EH (cell line): ENCODE measurements at regions not wholly inside any gene's neighbourhood (a gene's known extent, or its start where the extent isn't known, plus 50 kb on each side); places are given as distances from the start of the nearest gene placed in this dataset.
"Not testable (repeated sequence)": the region's sequence is repeated elsewhere in the genome, so short reads cannot be mapped to it uniquely, and the experiment has no call there.

Experiments
- DNase-seq: peaks from one replicate; pipeline ENCODE4 v3.0.0-alpha.2; 2015; ENCODE audit warnings: low read depth

- peak; percentile 18 for DNase-seq
Measured at GRCh38 chr7:65251851-65252620, 121.6 kb upstream of the ZNF92 start.

- DNase-seq = no peak
Measured at GRCh38 chr7:65250697-65251395, 122.8 kb upstream of the ZNF92 start.

GRCh38 chr7:65250216-65250615 lies 123.4 kb upstream of the ZNF92 start:
- DNase-seq = no peak

DNA sequence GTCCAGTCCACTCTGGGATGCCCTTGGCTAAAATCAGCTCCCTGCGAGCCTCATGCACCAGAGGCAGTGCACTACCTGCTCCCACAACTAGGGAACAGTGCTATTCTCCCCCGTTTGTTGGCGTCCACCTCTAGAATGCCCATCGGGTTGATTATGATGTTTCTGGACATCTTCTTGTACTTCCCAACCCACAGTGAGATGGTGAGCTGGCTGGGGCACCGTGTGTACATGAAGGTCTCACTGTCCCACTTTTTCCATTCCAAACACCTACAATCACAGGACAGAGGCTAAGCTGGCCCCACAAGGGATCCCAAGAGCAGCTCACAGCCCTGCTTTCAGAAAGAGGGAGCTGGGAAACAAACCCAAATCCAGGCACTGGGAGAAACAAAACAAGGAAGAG lies 126.2 kb upstream of the ZNF92 start:
- no peak for DNase-seq

GRCh38 chr7:65239707-65240352 lies 133.8 kb upstream of the ZNF92 start:
- DNase-seq = no peak

DNA sequence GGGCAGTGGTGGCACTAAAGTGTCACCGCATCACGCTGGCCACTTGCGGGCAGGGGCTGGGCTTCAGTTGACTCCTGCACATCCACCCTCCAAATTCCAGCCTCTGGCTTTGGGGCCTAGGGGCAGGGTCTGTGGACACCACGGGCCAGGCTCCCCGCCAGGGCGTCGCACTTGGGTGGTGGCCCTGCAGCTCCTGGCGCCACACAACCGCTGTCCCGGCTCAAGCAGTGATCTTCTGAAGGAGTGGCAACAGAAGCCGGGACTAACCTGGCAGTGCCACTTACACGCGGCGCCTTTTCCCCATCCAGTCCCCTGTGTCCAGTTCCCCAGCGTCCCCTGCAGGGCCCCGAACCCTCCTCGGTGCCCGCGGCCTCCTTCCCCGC lies 134.3 kb upstream of the ZNF92 start:
- DNase-seq = no peak

DNA sequence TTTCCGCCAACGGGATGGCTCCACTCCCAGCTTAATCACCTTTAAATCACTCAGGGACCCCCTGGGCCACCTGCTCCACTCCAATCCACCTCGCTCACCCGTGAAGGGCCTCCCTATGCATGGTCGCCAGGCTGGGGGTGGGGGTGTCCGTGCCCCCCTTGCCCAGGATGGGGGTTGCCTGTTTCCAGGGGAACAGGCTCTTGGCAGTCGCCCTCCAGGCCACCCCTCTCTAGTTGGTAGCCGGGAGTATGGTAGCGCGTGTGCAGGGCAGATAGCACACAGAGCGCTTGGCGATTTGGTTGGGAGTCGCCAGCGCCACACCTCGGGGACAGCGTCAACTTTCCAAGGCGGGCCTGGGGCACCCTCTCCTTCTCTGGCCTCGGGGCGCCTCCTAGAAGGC lies 134.9 kb upstream of the ZNF92 start:
- no peak for DNase-seq

DNA sequence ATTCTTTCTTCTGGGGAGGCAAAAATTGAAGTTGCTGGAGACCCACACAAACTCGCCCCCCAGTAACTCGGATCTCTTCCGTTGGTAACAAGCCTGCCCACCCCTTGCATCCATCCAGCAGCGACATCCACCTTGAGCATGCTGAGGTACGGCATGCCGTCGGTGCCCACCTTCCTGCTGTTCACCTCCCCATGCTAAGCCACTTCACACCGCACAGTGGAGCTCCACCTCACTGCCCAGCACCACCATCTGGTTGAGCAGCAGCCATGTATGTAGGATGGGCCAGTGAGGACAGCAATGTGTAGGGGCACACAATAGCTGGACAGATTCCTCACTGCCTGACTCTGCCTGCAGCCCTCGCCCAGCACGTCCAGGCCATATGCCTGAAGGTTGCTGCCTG lies 138.1 kb upstream of the ZNF92 start:
- DNase-seq = no peak

DNA sequence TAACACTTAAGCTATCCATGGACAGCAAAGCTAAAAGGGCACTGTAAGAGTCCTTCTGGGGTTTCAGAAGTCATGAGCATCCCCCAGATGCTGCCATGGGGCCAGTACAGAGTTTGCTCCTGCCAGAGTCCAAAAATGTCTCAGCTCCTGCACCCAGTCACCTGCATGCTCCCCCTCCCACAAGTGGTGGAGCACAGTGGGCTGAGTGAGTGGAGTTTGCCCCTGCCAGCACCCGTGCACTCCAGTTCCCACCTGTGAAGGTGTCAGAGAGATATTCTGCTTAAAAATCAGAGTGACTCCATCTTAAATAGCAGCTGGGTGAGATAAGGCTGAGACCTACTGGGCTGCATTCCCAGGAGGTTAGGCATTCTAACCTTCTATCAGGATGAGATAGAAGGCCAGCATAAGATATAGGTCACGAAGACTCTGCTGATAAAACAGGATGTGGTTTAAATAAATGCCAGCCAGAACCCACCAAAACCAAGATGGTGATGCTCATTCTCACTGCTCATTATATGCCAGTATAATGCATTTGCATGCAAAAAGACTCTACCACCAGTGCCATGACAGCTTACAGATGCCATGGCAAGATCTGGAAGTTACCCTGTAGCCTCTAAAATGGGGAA lies 140.1 kb upstream of the ZNF92 start:
- no peak for DNase-seq

DNA sequence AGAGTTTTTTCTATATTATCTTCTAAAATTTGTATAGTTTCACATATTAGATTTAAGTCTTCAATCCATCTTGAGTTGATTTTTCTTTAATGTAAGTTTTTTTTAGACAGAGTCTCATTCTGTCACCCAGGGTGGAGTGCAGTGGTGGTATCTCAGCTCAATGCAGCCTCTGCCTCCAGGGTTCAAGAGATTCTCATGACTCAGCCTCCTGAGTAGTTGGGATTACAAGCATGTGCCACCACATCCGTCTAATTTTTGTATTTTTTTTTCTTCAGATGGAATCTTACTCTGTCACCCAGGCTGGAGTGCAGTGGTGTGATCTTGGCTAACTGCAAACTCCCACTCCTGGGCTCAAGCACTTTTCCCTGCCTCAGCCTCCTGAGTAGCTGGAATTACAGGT lies 143.4 kb upstream of the ZNF92 start:
- DNase-seq = no peak

DNA sequence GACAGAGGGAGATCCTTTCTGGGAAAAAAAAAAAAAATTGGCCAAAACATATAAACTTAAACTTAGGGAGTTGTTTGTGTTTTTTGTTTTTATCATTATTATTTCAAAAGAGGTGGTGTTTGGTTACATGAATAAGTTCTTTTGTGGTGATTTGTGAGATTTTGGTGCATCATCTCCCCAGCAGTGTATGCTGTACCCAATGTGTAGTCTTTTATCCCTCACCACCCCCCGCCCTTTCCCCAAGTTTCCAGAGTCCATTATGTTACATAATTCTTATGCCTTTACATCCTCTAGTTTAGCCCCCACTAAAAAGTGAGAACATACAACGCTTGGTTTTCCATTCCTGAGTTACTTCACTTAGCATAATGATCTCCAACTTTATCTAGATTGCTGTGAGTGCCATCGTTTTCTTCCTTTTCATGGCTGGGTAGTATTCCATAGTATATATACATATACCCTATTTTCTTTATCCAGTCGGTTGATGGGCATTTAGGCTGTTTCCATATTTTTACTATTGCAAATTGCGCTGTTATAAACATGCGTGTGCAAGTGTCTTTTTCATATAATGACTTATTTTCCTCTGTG lies 148.1 kb upstream of the ZNF92 start:
- DNase-seq = no peak

- DNase-seq = no peak
Measured at GRCh38 chr7:65222655-65223054, 151.0 kb upstream of the ZNF92 start.

DNA sequence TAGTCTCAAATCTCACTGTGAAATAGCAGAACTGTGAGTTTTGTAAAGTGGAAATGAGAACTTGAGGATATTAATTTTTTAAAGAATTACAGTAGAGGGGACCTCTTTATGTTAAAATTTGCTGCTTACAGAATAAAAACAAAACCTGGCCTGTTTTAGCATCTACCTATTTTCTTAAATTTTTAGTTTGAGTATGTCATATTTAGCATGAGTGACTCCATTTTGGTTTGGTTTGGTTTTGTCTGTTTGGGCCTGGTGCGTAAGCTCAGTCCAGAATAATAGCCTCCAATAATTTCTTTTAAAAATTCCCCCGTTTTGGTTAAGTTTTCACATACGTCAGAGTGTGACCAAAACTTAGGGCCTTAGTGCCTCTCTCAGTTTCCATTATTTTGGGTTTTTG lies 152.0 kb upstream of the ZNF92 start:
- no peak for DNase-seq

DNA sequence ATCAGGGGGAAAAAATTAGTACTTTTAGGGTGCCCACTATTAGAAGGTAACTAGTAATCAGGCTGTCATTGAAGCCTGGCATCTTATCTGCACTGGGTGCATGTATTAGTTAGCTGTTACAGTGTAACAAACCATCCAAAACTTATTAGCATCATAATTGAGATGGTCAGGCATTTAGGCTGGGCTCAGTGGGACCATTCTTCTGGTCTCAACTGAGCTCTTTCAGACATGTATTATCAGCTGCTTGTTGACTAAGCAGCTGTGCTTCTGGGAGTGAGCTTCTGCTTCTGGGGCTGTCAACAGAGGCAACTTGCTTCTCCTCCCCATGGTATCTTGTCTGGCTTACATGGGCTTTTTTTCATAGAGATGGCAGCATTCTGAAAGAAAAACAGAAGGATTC lies 154.0 kb upstream of the ZNF92 start:
- DNase-seq = no peak

DNA sequence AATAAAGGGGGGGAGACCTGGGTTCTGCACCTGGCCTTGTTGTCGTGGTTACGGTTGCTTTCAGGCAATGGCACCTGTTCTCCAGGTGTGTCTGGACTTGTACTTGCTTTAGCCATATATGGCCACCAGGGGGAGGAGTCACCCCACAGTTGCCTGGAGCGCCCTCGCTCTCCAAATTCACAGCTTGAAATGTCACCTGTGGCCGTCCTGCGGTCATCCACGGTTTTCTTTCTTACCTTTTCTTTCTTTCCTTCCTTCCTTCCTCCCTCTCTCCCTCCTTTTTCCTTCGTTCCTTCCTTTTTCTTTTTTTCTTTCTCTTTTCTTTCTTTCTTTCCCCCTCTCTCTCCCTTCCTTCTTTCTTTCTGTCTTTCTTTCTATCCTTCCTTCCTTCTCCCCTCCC lies 157.2 kb upstream of the ZNF92 start:
- peak; percentile 31 for DNase-seq

- DNase-seq = not testable (repeated sequence)
Measured at GRCh38 chr7:65213260-65213659, 160.4 kb upstream of the ZNF92 start.

DNA sequence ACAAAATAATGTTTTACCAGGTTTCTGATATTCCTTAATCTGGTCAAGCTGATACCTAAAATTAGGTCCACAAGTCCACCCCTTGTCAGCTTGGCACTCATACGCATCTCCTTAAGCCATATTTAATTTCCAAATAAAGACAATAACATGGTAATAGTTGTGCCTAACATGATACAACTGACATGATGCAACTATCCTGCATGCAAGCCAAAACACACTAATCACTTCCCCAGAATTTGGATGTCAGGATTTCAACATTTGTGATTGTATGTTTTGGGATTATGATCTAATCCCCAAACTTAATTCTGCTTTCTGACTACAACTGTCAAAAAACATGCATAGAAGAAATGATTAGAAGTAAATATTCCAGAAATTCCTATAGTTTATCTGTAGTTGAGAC lies 174.4 kb upstream of the ZNF92 start:
- not testable (repeated sequence) for DNase-seq

GRCh38 chr7:65193334-65194058 lies 180.2 kb upstream of the ZNF92 start:
- DNase-seq = not testable (repeated sequence)

DNA sequence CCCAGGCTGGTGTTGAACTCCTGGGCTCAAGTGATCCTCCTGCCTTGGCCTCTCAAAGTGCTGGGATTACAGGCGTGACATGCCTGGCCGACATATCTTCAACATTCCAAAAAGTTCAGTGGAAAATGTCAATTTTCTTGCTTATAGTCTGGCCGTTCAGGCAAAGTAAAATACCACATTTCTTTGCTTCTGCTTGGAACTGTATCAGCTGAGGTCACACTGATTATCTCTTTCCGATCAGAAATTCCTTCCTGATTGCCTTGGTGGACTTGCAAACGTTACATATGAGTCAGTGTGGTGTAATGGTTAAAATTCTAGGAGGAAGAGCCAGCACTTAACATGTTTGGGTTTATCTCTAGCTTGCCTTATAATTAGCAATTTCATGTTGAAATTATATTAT lies 170.6 kb upstream of the ERV3-1 start:
- peak; percentile 18 for DNase-seq

DNA sequence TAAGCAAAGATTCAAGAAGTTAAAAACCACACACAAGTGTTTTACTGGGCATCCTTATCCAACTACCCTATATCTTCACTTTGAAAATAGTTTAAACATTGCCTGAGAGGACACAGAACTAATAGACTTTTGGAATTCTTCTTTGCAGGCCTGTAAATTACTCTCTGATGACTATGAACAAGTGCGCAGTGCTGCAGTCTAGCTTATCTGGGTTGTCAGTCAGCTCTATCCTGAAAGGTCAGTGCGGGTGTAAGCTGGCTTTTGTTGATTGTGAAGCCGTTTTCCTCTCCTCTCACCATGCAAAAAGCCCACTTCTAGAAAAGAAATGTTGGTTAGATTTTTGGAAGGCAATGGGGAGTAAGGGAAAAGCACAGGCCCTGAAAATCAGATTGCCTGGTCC lies 143.6 kb upstream of the ERV3-1 start:
- DNase-seq = not testable (repeated sequence)

- not testable (repeated sequence) for DNase-seq
Measured at GRCh38 chr7:65146118-65146914, 139.8 kb upstream of the ERV3-1 start.
